Amniotic epithelial cell (primary cell): ENCODE measurements at regions not wholly inside any gene's neighbourhood (a gene's known extent, or its start where the extent isn't known, plus 50 kb on each side); places are given as distances from the start of the nearest gene placed in this dataset.

Experiments
- DNase-seq: peaks from one replicate; pipeline ENCODE4 v3.0.0-alpha.2; 2010; ENCODE audit warnings: low read depth

GRCh38 chr11:13869398-13869886, 93.1 kb upstream of the SPON1 start:
- no peak for DNase-seq

- no peak for DNase-seq
Observed at GRCh38 chr11:13874597-13874996, 87.9 kb upstream of the SPON1 start.

GRCh38 chr11:13875643-13876042, 86.9 kb upstream of the SPON1 start:
- no peak for DNase-seq

GRCh38 chr11:13876423-13876822, 86.1 kb upstream of the SPON1 start:
- no peak for DNase-seq

GRCh38 chr11:13878077-13878476, 84.4 kb upstream of the SPON1 start:
- no peak for DNase-seq

GRCh38 chr11:13880634-13881033, 81.9 kb upstream of the SPON1 start:
- no peak for DNase-seq

- DNase-seq = no peak
Observed at GRCh38 chr11:13881226-13881905, 81.2 kb upstream of the SPON1 start.

- no peak for DNase-seq
Observed at GRCh38 chr11:13883042-13883441, 79.5 kb upstream of the SPON1 start.

- no peak for DNase-seq
Observed at GRCh38 chr11:13883589-13883988, 78.9 kb upstream of the SPON1 start.

- no peak for DNase-seq
Observed at GRCh38 chr11:13884158-13884799, 78.2 kb upstream of the SPON1 start.

- no peak for DNase-seq
Observed at GRCh38 chr11:13885083-13885482, 77.4 kb upstream of the SPON1 start.

GRCh38 chr11:13889552-13890249, 72.8 kb upstream of the SPON1 start:
- DNase-seq = no peak

GRCh38 chr11:13891911-13892310, 70.6 kb upstream of the SPON1 start:
- DNase-seq = no peak

GRCh38 chr11:13896175-13896980, 66.1 kb upstream of the SPON1 start:
- DNase-seq = no peak

- no peak for DNase-seq
Observed at GRCh38 chr11:13896981-13897353, 65.6 kb upstream of the SPON1 start.

GRCh38 chr11:13897646-13898276, 64.8 kb upstream of the SPON1 start:
- DNase-seq = no peak

GRCh38 chr11:13899603-13900002, 62.9 kb upstream of the SPON1 start:
- DNase-seq = no peak

GRCh38 chr11:13902523-13902922, 60.0 kb upstream of the SPON1 start:
- DNase-seq = no peak

- no peak for DNase-seq
Observed at GRCh38 chr11:13905137-13905781, 57.3 kb upstream of the SPON1 start.

- no peak for DNase-seq
Observed at GRCh38 chr11:13907678-13908077, 54.8 kb upstream of the SPON1 start.

- DNase-seq = no peak
Observed at GRCh38 chr11:13908535-13908934, 54.0 kb upstream of the SPON1 start.
